Vagina (tissue), 2 donors: ENCODE measurements at regions not wholly inside any gene's neighbourhood (a gene's known extent, or its start where the extent isn't known, plus 50 kb on each side); places are given as distances from the start of the nearest gene placed in this dataset.

ENCODE experiments used
- DNase-seq, 2 donors: peaks; one replicate each; pipeline ENCODE4 v3.0.0-alpha.2; 2017; ENCODE audit errors: extremely low spot score in 2 of 2
- H3K27ac ChIP-seq: fragments of 200-600 bp; sonication (generic); one replicate; pipeline ENCODE4 v1.5.1; 2019
- H3K27me3 ChIP-seq: fragments of 200-600 bp; sonication (generic); one replicate; pipeline ENCODE4 v1.5.1; 2019
- H3K36me3 ChIP-seq, 2 donors: fragments of 200-600 bp; sonication (generic); one replicate each; pipeline ENCODE4 v1.5.1; 2017 to 2019
- H3K4me1 ChIP-seq: fragments of 200-600 bp; sonication (generic); one replicate; pipeline ENCODE4 v1.5.1; 2019
- H3K4me3 ChIP-seq, 2 donors: fragments of 200-600 bp; sonication (generic); 1 replicate in 1 of 2; 2 replicates in 1 of 2; pipeline ENCODE4 v1.5.1; 2016 to 2019
- H3K9me3 ChIP-seq: fragments of 200-600 bp; sonication (generic); one replicate; pipeline ENCODE4 v1.5.1; 2019
- CTCF ChIP-seq, 3 experiments: fragments of 450-650 bp in 2 of 3; fragments of 200-600 bp in 1 of 3; sonication (generic) in 1 of 3; IDR thresholded peaks; one replicate each; pipeline ENCODE4 v1.5.1; 2017 to 2019; ENCODE audit warnings: antibody characterized with exemption in 3 of 3, mild to moderate bottlenecking in 2 of 3, moderate library complexity in 2 of 3
- POLR2A ChIP-seq, 2 donors: fragments of 450-650 bp; IDR thresholded peaks; one replicate each; pipeline ENCODE4 v1.6.1; 2017; ENCODE audit warnings: antibody characterized with exemption in 2 of 2, mild to moderate bottlenecking in 2 of 2, moderate library complexity in 2 of 2
- POLR2AphosphoS5 ChIP-seq, 2 donors: sonication (generic); formaldehyde crosslinking; IDR thresholded peaks; one replicate each; pipeline ENCODE4 v1.9.0; 2017; ENCODE audit warnings: antibody characterized with exemption in 2 of 2, mild to moderate bottlenecking in 2 of 2, low read depth in 1 of 2; ENCODE audit not compliant: insufficient read depth in 1 of 2
- intact Hi-C: fragments of 100-400 bp; cut with DNase I; formaldehyde crosslinking; loops from one replicate; pipeline ENCODE4 v1.15.1; 2023

- H3K4me1 ChIP-seq = no peaks in the 10 kb centered on the region
- no peaks in the 10 kb centered on the region for H3K27me3 ChIP-seq
- DNase-seq = no peak
- no peaks in the 10 kb centered on the region for H3K9me3 ChIP-seq
- intact Hi-C loops = no loop called here
- no peak overlapping the region for H3K4me3 ChIP-seq
- no peak for TF ChIP-seq CTCF (IDR thresholded peaks at IDR 0.05)
- TF ChIP-seq POLR2A (IDR thresholded peaks at IDR 0.05) = no peak
- TF ChIP-seq POLR2AphosphoS5 (IDR thresholded peaks at IDR 0.05; ENCODE audit: insufficient read depth in 1 of 2, low read depth in 1 of 2) = no peak
- no peaks in the 10 kb centered on the region for H3K36me3 ChIP-seq
- H3K27ac ChIP-seq = no peak overlapping the region
Measured at GRCh38 chr1:194919146-194919545, 1689.1 kb downstream of the KCNT2 start.

- Histone ChIP-seq H3K4me1 (no peaks in the 10 kb centered on the region), H3K4me3 (no peak overlapping the region), H3K27ac (no peak overlapping the region), H3K27me3 (no peaks in the 10 kb centered on the region), H3K9me3 (no peaks in the 10 kb centered on the region), H3K36me3 (no peaks in the 10 kb centered on the region)
- TF ChIP-seq POLR2AphosphoS5 (IDR thresholded peaks at IDR 0.05; ENCODE audit: insufficient read depth in 1 of 2, low read depth in 1 of 2) (no peak), POLR2A (IDR thresholded peaks at IDR 0.05) (no peak), CTCF (IDR thresholded peaks at IDR 0.05) (no peak)
- intact Hi-C loops = no loop called here
- no peak for DNase-seq
Measured at GRCh38 chr1:194917769-194918168, 1690.5 kb downstream of the KCNT2 start.

- TF ChIP-seq CTCF (IDR thresholded peaks at IDR 0.05) (no peak), POLR2AphosphoS5 (IDR thresholded peaks at IDR 0.05; ENCODE audit: insufficient read depth in 1 of 2, low read depth in 1 of 2) (no peak), POLR2A (IDR thresholded peaks at IDR 0.05) (no peak)
- intact Hi-C loops = no loop called here
- no peaks in the 10 kb centered on the region for H3K27me3 ChIP-seq
Measured at GRCh38 chr1:194908643-194909042, 1699.6 kb downstream of the KCNT2 start.

GRCh38 chr1:194903524-194903923 lies 1704.7 kb downstream of the KCNT2 start:
- Histone ChIP-seq H3K4me3 (no peak overlapping the region), H3K27ac (no peak overlapping the region), H3K27me3 (no peaks in the 10 kb centered on the region), H3K9me3 (no peaks in the 10 kb centered on the region), H3K4me1 (no peaks in the 10 kb centered on the region), H3K36me3 (no peaks in the 10 kb centered on the region)
- no peak for DNase-seq
- no peak for TF ChIP-seq POLR2AphosphoS5 (IDR thresholded peaks at IDR 0.05; ENCODE audit: insufficient read depth in 1 of 2, low read depth in 1 of 2)
- TF ChIP-seq CTCF (IDR thresholded peaks at IDR 0.05) = no peak
- TF ChIP-seq POLR2A (IDR thresholded peaks at IDR 0.05) = no peak
- intact Hi-C loops = no loop called here

More at GRCh38 chr1:194908643-194909042, 1699.6 kb downstream of the KCNT2 start:
- Histone ChIP-seq H3K4me3 (no peak overlapping the region), H3K4me1 (no peaks in the 10 kb centered on the region), H3K36me3 (no peaks in the 10 kb centered on the region), H3K27ac (no peak overlapping the region), H3K9me3 (no peaks in the 10 kb centered on the region)
- DNase-seq = no peak

GRCh38 chr1:194889310-194889709 lies 1702.9 kb upstream of the B3GALT2 start:
- Histone ChIP-seq H3K9me3 (no peaks in the 10 kb centered on the region), H3K36me3 (no peaks in the 10 kb centered on the region), H3K27ac (no peak overlapping the region), H3K4me1 (no peaks in the 10 kb centered on the region), H3K27me3 (no peaks in the 10 kb centered on the region), H3K4me3 (no peak overlapping the region)
- intact Hi-C loops = no loop called here
- no peak for DNase-seq
- TF ChIP-seq POLR2AphosphoS5 (IDR thresholded peaks at IDR 0.05; ENCODE audit: insufficient read depth in 1 of 2, low read depth in 1 of 2) = no peak

GRCh38 chr1:194870860-194871259 lies 1684.4 kb upstream of the B3GALT2 start:
- DNase-seq = no peak
- Histone ChIP-seq H3K4me3 (no peak overlapping the region), H3K27ac (no peak overlapping the region), H3K4me1 (no peaks in the 10 kb centered on the region), H3K36me3 (no peaks in the 10 kb centered on the region), H3K27me3 (no peaks in the 10 kb centered on the region), H3K9me3 (no peaks in the 10 kb centered on the region)
- intact Hi-C loops = no loop called here
- TF ChIP-seq CTCF (IDR thresholded peaks at IDR 0.05) (no peak), POLR2AphosphoS5 (IDR thresholded peaks at IDR 0.05; ENCODE audit: insufficient read depth in 1 of 2, low read depth in 1 of 2) (no peak), POLR2A (IDR thresholded peaks at IDR 0.05) (no peak)
